Daoy (cell line): ENCODE measurements at regions not wholly inside any gene's neighbourhood (a gene's known extent, or its start where the extent isn't known, plus 50 kb on each side); places are given as distances from the start of the nearest gene placed in this dataset.
A peak's percentile ranks its signal among the peaks of the same experiment; 100 is the strongest.

Source experiments
- DNase-seq: peaks from one replicate; pipeline ENCODE4 v3.0.0-alpha.2; 2015; ENCODE audit warnings: low read depth

DNA sequence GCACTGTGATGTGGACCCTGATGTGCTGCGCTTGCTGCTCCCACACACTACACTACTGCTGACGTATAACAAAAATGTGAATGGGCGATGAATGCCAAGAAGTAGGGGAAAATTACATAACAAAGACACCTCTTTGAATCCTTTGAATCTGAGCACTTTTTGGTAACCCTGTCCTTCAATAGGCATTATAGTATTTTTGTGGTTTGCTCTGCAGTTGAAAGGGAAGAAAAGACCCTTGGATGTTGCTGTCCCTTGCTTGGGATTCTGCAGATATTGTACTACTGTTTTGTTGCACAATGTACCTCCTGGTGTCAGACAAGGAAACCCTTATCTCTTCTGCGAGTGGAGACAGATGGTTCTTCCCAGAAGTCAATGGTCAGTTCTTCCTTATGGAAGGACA lies 124.8 kb upstream of the UBE3A start:
- no peak for DNase-seq

GRCh38 chr15:25557926-25558325 lies 119.1 kb upstream of the UBE3A start:
- DNase-seq = no peak

- no peak for DNase-seq
These were observed 117.3 kb upstream of the UBE3A start for GRCh38 chr15:25556136-25556535.

DNA sequence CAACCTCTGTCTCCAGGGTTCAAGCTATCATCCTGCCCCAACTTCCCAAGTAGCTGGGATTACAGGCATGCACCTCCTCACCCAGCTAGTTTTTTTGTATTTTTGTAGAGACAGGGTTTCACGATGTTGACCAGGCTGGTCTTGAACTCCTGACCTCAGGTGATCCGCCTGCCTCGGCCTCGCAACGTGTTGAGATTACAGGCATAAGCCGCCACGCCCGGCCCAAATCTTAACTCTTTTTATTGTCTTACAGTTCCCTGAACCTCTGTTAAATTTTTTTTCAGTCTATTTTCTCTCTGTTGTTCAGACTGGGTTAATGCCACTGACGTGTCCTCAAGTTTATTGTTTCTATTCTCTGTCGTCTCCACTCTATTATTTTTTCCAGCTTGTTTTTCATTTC lies 115.8 kb upstream of the UBE3A start:
- no peak for DNase-seq

DNA sequence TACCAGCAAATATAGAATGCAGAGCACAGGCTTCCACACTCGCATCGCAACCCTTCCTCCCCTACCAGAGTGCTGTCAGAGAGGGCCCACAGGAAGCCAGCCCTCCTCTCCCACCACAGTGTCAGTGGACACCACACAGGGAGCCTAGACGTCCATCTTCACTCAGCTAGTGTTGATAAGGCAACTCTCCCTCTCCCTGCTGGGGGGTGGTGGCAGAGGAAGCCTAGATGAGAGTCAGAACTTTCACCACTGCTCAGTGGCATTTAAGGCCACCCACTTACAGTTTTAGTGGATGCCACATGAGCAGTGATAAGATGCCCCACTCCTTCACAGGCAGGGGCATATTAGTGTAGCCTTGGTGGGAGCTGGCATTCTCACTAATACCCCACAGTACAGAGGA lies 109.8 kb upstream of the UBE3A start:
- no peak for DNase-seq

DNA sequence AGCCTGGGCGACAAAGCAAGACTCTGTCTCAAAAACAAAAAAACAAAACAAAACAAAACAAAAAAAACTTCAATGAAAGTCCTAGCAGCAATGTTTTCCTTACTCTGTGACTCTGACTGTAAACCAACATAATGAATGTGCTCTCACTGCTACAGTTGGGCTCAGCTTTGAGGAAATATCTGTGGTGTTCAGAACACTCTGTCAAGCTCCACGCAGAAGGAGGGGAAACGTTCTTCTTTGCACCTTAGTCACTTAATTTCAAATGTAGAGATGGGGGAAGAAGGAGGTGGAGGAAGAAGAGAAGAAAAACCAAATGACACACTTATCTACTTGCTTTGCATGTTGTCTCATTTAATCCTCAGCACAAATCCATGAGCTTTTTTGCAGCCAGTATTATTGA lies 107.1 kb upstream of the UBE3A start:
- no peak for DNase-seq

- DNase-seq = peak; percentile 75
These were observed 106.2 kb upstream of the UBE3A start for GRCh38 chr15:25545017-25545416.

DNA sequence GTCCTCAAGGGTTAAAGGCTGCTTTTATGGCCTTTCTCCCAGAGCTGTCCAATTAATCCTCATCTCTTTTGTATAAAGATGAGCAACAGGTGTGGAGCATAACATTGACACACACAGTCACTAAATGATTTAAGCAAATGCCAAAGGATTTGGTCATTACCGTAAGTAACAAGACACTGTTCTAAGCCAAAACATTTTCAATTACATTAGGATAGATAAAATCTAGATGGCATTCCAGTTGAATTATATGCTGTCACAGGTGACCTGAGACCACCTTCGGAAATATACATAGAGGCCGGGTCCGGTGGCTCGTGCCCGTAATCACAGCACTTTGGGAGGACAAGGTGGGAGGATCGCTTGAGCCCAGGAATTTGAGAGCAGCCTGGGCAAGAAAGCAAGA lies 105.3 kb upstream of the UBE3A start:
- DNase-seq = no peak

- DNase-seq = peak; percentile 48
These were observed 104.4 kb upstream of the UBE3A start for GRCh38 chr15:25543196-25543595.

DNA sequence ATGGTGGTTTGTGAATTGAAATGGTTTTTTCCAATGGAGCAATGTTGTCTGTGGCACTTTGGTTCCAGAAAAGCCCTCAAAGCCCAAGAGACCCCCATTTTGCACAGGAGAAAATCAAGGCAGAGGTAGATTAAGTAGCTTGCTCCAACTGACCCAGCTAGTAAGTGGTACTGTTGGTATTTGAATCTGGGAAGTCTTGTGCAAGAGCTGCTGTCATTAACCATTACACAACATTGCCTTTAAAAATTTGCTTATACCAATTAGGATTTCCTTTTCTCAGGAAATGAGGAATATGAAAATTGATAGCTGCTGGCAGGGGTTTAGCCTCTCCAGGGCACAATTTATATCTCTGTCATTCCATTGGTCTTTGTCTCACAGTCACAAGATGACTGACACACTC lies 102.4 kb upstream of the UBE3A start:
- no peak for DNase-seq

- no peak for DNase-seq
These were observed 98.2 kb upstream of the UBE3A start for GRCh38 chr15:25536801-25537611.

DNA sequence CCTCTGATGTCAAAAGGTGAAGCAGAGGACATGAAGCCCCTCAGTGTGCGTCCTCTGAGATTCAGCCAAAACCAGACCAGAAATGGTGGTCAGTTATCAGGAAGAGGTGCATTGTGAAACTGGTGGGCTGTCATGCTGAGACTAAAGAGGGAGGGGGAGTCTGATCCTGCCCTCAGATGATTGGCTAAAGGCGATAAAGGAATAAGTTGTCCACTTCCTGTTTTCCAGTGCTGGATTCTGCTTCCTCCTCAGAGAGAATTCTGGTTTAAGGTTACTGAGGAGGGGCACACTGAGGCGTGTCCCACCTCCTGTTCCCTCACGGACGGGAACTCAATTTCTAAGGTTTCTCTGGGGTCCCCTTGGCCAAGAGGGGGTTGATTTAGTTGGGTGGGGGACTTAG lies 97.0 kb upstream of the UBE3A start:
- DNase-seq = no peak

GRCh38 chr15:25534293-25534692 lies 95.5 kb upstream of the UBE3A start:
- DNase-seq = no peak

DNA sequence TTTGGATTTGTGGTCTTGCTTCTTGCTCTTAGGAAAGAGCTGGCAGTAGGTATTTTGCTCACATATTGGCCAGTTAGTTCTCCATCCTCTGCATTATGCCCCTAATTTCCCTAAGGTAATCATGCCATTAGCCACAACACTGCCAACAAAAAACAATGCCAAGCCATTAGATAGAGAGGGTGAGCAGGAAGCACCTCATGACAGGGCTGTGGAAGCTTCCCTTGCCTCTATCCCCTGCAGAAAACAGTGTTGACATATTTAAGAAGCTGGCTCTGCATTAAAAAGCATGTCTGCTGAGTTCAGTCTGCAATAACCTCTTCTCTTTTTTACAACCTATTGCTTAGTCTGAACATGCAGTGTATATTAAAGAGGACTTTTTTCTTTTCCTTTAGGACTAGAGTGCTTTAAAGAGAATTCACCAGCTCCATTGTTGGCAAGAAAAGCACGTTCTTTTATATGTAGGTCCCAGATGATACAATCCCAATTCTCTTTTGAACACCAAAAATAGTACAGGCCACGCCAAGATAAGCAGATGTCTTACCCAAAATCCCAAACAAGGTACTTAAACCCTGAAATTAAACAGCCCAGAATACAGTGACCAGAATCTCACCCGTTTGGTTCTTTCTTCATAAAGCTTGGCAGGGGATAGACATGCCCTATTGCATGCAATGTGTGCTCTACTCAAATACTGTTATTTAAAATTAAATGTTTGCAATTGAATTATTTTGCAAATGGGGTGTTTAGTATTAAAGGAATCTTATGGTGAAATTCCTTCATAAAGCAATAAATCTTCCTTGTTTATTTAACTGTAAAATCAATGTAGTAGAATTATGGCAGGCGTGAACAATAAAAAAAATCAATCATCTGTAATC lies 93.7 kb upstream of the UBE3A start:
- DNase-seq = no peak

- DNase-seq = no peak
These were observed 91.0 kb upstream of the UBE3A start for GRCh38 chr15:25529774-25530173.

DNA sequence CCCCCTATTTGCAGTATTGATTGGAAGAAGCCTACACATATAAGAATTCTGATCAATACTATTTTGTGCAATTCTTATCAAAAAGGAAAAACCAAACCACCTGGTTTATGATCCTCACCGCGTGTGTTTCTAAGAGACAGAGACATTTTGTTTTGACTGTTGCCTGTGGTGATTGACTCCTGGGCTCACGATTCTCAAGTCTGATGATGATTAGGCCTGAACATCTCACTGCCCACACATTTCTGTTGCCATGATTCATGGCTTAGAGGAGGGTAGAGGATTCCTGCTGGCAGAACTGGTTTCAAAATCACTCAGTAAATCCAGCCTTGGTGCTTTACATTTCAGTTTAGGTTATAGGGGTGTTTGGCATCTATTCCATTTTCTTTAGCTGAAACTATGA lies 88.3 kb upstream of the UBE3A start:
- peak; percentile 74 for DNase-seq

GRCh38 chr15:25525741-25526140 lies 86.9 kb upstream of the UBE3A start:
- peak; percentile 76 for DNase-seq

DNA sequence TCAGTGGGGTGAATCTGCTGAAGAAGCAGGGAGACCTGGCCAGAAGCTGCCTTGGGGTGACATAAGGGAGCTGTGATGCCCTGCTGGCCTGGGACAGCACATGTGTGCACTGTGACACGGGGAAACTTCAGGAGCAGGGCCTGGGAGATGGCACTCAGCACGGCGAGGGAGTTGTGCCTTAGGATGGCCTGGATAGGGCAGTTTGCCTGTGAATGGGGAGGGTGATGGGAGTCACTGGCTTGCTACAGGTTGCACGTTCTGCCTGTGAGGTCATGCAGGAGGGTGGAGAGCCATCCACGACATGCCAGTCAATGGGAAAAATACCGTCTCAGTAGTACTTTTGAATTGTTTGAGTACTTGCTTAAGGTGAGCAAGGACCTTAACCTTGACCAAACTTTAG lies 76.8 kb upstream of the UBE3A start:
- no peak for DNase-seq

DNA sequence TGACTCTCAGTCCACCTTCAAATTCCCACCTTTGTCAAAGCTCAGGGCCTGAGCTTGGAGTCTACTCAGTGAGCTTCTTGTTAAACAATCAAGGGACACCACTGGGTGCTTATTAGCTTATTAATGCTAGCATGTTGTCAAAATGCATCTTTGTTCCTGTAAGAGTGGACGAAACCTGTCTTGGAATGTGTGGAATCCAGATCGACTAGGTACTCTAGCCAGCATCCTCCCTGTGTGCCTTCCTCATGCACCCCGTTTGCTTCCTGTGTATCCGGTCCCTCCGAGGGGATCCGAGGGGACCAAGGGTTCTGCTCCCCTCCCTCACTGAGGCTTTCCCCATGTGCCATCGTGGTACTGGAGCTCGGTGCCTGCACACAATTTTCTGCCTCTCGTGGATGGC lies 75.7 kb upstream of the UBE3A start:
- no peak for DNase-seq

DNA sequence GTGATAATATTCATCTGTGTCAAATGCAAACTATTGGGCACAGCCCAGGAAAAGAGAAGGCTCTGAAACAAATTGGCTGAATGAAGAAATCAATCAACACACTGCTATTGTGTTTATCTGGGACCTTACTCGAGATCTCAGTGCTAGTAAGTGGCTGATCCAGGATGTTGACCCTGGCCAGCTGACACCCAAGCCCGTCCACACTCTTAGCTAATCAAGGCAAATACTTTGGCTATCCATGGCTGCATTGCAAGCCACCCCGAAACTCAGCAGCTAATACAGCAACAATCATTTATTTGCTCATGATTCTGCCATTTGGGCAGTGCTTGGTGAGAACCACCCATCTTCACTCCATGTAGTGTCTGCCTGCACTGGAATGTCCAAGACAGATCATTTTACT lies 74.1 kb upstream of the UBE3A start:
- no peak for DNase-seq

DNA sequence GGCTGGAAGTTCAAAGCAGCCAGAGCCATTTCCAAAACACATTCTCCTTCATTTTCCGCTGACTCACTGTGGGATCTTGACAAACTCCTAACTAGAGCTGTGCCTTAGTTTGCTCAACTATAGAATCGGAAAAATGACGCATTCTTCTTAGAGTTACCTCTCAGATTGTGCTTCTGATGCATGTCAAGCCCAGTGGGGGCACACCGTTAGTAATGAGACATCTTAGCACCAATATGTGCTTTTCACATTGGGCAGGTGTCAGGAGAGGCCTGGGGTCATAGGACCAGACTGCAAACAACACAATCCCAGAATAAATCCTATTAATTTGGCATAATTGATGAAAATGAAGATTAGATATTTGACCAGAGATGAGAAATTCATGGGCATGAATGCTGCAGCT lies 71.3 kb upstream of the UBE3A start:
- DNase-seq = no peak

- no peak for DNase-seq
These were observed 70.9 kb upstream of the UBE3A start for GRCh38 chr15:25509703-25510102.

GRCh38 chr15:25508369-25509002 lies 69.7 kb upstream of the UBE3A start:
- peak; percentile 43 for DNase-seq
